ENCODE measurements at regions not wholly inside any gene's neighbourhood (a gene's known extent, or its start where the extent isn't known, plus 50 kb on each side); places are given as distances from the start of the nearest gene placed in this dataset.

GRCh38 chr3:16108424-16108823 lies 66.1 kb upstream of the GALNT15 start:
- DNase-seq (ENCODE audit: low spot score) (no peak), ATAC-seq (no peak)
- H3K4me2 ChIP-seq: no peak overlapping the region
- Mint-ChIP-seq H3K36me3 (ENCODE audit: low read depth) (no peaks in the 10 kb centered on the region), H3K9me3 (peaks cover 4% of the 10 kb centered on the region), H3K4me3 (no peak overlapping the region), H3K4me1 (no peaks in the 10 kb centered on the region), H3K27me3 (ENCODE audit: insufficient read depth, low read depth, poor library complexity) (peaks cover 1% of the 10 kb centered on the region), H3K27ac (no peak overlapping the region)
- H3K4me1 ChIP-seq (ENCODE audit: insufficient read depth): no peaks in the 10 kb centered on the region
- no peaks in the 10 kb centered on the region for H3K27me3 ChIP-seq (ENCODE audit: insufficient read depth)
- H3F3A ChIP-seq (replicated peaks; ENCODE audit: low read depth): no peaks in the 10 kb centered on the region
- no peaks in the 10 kb centered on the region for H3K79me2 ChIP-seq (replicated peaks; ENCODE audit: insufficient read depth)
- TF ChIP-seq EZH2 (IDR thresholded peaks at IDR 0.05; ENCODE audit: low read depth, unreplicated experiment): no peak
- TF ChIP-seq NANOG (IDR thresholded peaks at IDR 0.05; ENCODE audit: borderline replicate concordance): no peak
- no peak for TF ChIP-seq POLR2AphosphoS5 (IDR thresholded peaks at IDR 0.05; ENCODE audit: low read depth)
- no peak for TF ChIP-seq ZNF114 (CRISPR knock-in tag; IDR thresholded peaks at IDR 0.05)
- no peak for TF ChIP-seq STAT1 (IDR thresholded peaks at IDR 0.05; ENCODE audit: unreplicated experiment)
- no peak for TF ChIP-seq ZNF331 (CRISPR knock-in tag; IDR thresholded peaks at IDR 0.05; ENCODE audit: low read depth)
- TF ChIP-seq REST (IDR thresholded peaks at IDR 0.05; ENCODE audit: unreplicated experiment): no peak
- 0 out of 2 replicates have a peak, but pooled peaks cover 8% of the 10 kb centered on the region for H3K9me2 ChIP-seq (ENCODE audit: insufficient read depth)
- no peaks in the 10 kb centered on the region; the same call in 1 of the 2 replicates for H3K36me3 ChIP-seq (ENCODE audit: insufficient read depth)
- no peak overlapping the region for H2AFZ ChIP-seq
- no peaks in the 10 kb centered on the region for H4K20me1 ChIP-seq (replicated peaks; ENCODE audit: insufficient read depth)
- H3K4me3 ChIP-seq: no peak overlapping the region
- no peak overlapping the region for H3K27ac ChIP-seq (ENCODE audit: low read depth)

GRCh38 chr3:16109929-16110328 lies 64.6 kb upstream of the GALNT15 start:
- Mint-ChIP-seq H3K4me1 (no peaks in the 10 kb centered on the region), H3K9me3 (peaks cover 4% of the 10 kb centered on the region), H3K27ac (no peak overlapping the region), H3K36me3 (ENCODE audit: low read depth) (no peaks in the 10 kb centered on the region), H3K4me3 (no peak overlapping the region), H3K27me3 (ENCODE audit: insufficient read depth, low read depth, poor library complexity) (peaks cover 1% of the 10 kb centered on the region)
- Histone ChIP-seq H3K4me1 (ENCODE audit: insufficient read depth) (no peaks in the 10 kb centered on the region), H3K27ac (ENCODE audit: low read depth) (no peak overlapping the region), H3F3A (replicated peaks; ENCODE audit: low read depth) (no peaks in the 10 kb centered on the region), H3K4me3 (no peak overlapping the region), H3K79me2 (replicated peaks; ENCODE audit: insufficient read depth) (no peaks in the 10 kb centered on the region), H3K27me3 (ENCODE audit: insufficient read depth) (no peaks in the 10 kb centered on the region), H3K4me2 (no peak overlapping the region), H4K20me1 (replicated peaks; ENCODE audit: insufficient read depth) (no peaks in the 10 kb centered on the region), H2AFZ (no peak overlapping the region), H3K36me3 (ENCODE audit: insufficient read depth) (no peaks in the 10 kb centered on the region; the same call in 1 of the 2 replicates), H3K9me2 (ENCODE audit: insufficient read depth) (0 out of 2 replicates have a peak, but pooled peaks cover 10% of the 10 kb centered on the region)
- ATAC-seq (no peak), DNase-seq (ENCODE audit: low spot score) (no peak)
- TF ChIP-seq REST (IDR thresholded peaks at IDR 0.05; ENCODE audit: unreplicated experiment): no peak
- TF ChIP-seq CREB1 (CRISPR knock-in tag; IDR thresholded peaks at IDR 0.05; ENCODE audit: low read depth): no peak
- TF ChIP-seq STAT1 (IDR thresholded peaks at IDR 0.05; ENCODE audit: unreplicated experiment): no peak
- TF ChIP-seq EZH2 (IDR thresholded peaks at IDR 0.05; ENCODE audit: low read depth, unreplicated experiment): no peak
- TF ChIP-seq ETS1 (IDR thresholded peaks at IDR 0.05): no peak
- no peak for TF ChIP-seq EZH2phosphoT487 (IDR thresholded peaks at IDR 0.05; ENCODE audit: unreplicated experiment)
